ENCODE measurements at regions not wholly inside any gene's neighbourhood (a gene's known extent, or its start where the extent isn't known, plus 50 kb on each side); places are given as distances from the start of the nearest gene placed in this dataset.
"Not testable (repeated sequence)": the region's sequence is repeated elsewhere in the genome, so short reads cannot be mapped to it uniquely, and the experiment has no call there.

- Histone ChIP-seq H3K4me1 (ENCODE audit: control insufficient read depth, low read length) (no peaks in the 10 kb centered on the region), H3K27me3 (ENCODE audit: control insufficient read depth, low read length) (no peaks in the 10 kb centered on the region), H3K79me2 (ENCODE audit: control insufficient read depth, low read length) (no peaks in the 10 kb centered on the region), H3F3A (ENCODE audit: control insufficient read depth, insufficient read depth) (no peaks in the 10 kb centered on the region), H3K9me3 (ENCODE audit: control insufficient read depth, insufficient read depth, low read length) (no peaks in the 10 kb centered on the region), H3K4me3 (ENCODE audit: low read length) (no peak overlapping the region), H4K20me1 (ENCODE audit: control insufficient read depth, insufficient read depth, low read depth, low read length) (no peaks in the 10 kb centered on the region), H3K9me2 (replicated peaks; ENCODE audit: control insufficient read depth, low read length) (no peaks in the 10 kb centered on the region), H3K4me2 (ENCODE audit: low read length) (no peak overlapping the region), H3K27ac (ENCODE audit: low read depth, low read length) (no peak overlapping the region), H3K36me3 (ENCODE audit: control insufficient read depth, low read length) (no peaks in the 10 kb centered on the region)
- no peak for TF ChIP-seq CTCF (IDR thresholded peaks at IDR 0.05; ENCODE audit: low read depth, low read length, poor library complexity, severe bottlenecking)
- TF ChIP-seq EZH2phosphoT487 (IDR thresholded peaks at IDR 0.05; ENCODE audit: borderline replicate concordance, low read length) = no peak
Observed at GRCh38 chr20:22052025-22052650, 346.7 kb downstream of the PAX1 start.

- not testable (repeated sequence) for H3K4me1 ChIP-seq (ENCODE audit: control insufficient read depth, low read length); H3K27ac ChIP-seq (ENCODE audit: low read depth, low read length); H4K20me1 ChIP-seq (ENCODE audit: control insufficient read depth, insufficient read depth, low read depth, low read length); H3K79me2 ChIP-seq (ENCODE audit: control insufficient read depth, low read length); H3K4me3 ChIP-seq (ENCODE audit: low read length); H3K4me2 ChIP-seq (ENCODE audit: low read length); H3K27me3 ChIP-seq (ENCODE audit: control insufficient read depth, low read length); H3F3A ChIP-seq (ENCODE audit: control insufficient read depth, insufficient read depth); H3K36me3 ChIP-seq (ENCODE audit: control insufficient read depth, low read length); H3K9me3 ChIP-seq (ENCODE audit: control insufficient read depth, insufficient read depth, low read length); H3K9me2 ChIP-seq (replicated peaks; ENCODE audit: control insufficient read depth, low read length)
Observed at GRCh38 chr20:22045956-22046507, 340.6 kb downstream of the PAX1 start.

DNA sequence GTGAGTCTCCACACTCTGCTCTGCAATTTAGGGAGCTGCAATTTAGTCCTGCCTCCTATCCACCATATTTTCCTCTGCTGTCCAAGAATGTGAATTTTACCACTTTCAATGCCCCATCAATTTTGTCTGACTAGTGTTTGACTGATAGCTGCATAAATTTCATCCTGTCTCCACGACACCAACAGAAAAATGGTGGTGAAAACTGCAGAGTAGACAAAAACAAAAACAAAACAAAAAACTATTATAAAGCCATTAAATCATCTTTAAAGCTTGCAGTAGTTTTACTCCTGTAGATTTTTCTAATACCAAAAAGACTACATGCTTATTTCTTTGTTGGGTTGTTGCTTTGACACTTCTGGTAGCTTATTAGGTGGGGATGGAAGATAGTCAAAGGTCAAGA is 322.0 kb downstream of the PAX1 start:
- Histone ChIP-seq H4K20me1 (ENCODE audit: control insufficient read depth, insufficient read depth, low read depth, low read length) (no peaks in the 10 kb centered on the region), H3K36me3 (ENCODE audit: control insufficient read depth, low read length) (no peaks in the 10 kb centered on the region), H3K4me2 (ENCODE audit: low read length) (no peak overlapping the region), H3K79me2 (ENCODE audit: control insufficient read depth, low read length) (no peaks in the 10 kb centered on the region), H3K9me3 (ENCODE audit: control insufficient read depth, insufficient read depth, low read length) (peaks cover 5% of the 10 kb centered on the region; the same call in 1 of the 2 replicates), H3F3A (ENCODE audit: control insufficient read depth, insufficient read depth) (no peaks in the 10 kb centered on the region), H3K4me3 (ENCODE audit: low read length) (no peak overlapping the region), H3K27me3 (ENCODE audit: control insufficient read depth, low read length) (no peaks in the 10 kb centered on the region), H3K27ac (ENCODE audit: low read depth, low read length) (no peak overlapping the region), H3K9me2 (replicated peaks; ENCODE audit: control insufficient read depth, low read length) (no peaks in the 10 kb centered on the region), H3K4me1 (ENCODE audit: control insufficient read depth, low read length) (no peaks in the 10 kb centered on the region)
- TF ChIP-seq EZH2phosphoT487 (IDR thresholded peaks at IDR 0.05; ENCODE audit: borderline replicate concordance, low read length) = no peak
- no peak for TF ChIP-seq CTCF (IDR thresholded peaks at IDR 0.05; ENCODE audit: low read depth, low read length, poor library complexity, severe bottlenecking)

DNA sequence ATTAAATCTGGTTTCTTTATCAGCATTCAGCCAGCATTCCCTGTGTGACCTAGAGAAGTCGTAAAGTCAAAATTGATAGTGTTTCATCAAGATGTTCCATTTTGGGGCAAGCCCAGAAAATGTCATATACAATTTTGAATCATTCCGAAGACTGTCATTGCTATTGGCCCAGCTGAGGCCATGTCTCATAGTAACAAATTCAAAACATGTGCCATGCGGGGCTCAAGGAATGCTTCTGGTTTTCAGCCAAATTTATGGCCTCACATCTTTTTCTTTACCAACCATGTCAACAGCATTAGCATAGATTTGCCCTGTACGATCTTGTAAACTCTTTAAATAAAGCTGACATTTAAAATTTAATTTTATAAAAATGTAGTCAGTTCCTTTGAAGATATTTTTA is 314.7 kb downstream of the PAX1 start:
- no peak overlapping the region for H3K4me2 ChIP-seq (ENCODE audit: low read length)
- H3K79me2 ChIP-seq (ENCODE audit: control insufficient read depth, low read length) = no peaks in the 10 kb centered on the region
- TF ChIP-seq CTCF (IDR thresholded peaks at IDR 0.05; ENCODE audit: low read depth, low read length, poor library complexity, severe bottlenecking) (no peak), EZH2phosphoT487 (IDR thresholded peaks at IDR 0.05; ENCODE audit: borderline replicate concordance, low read length) (no peak)
- no peaks in the 10 kb centered on the region for H3K27me3 ChIP-seq (ENCODE audit: control insufficient read depth, low read length)
- no peaks in the 10 kb centered on the region for H3K4me1 ChIP-seq (ENCODE audit: control insufficient read depth, low read length)
- H4K20me1 ChIP-seq (ENCODE audit: control insufficient read depth, insufficient read depth, low read depth, low read length) = no peaks in the 10 kb centered on the region
- H3F3A ChIP-seq (ENCODE audit: control insufficient read depth, insufficient read depth) = no peaks in the 10 kb centered on the region
- H3K9me2 ChIP-seq (replicated peaks; ENCODE audit: control insufficient read depth, low read length) = no peaks in the 10 kb centered on the region
- no peak overlapping the region for H3K27ac ChIP-seq (ENCODE audit: low read depth, low read length)
- no peaks in the 10 kb centered on the region for H3K9me3 ChIP-seq (ENCODE audit: control insufficient read depth, insufficient read depth, low read length)
- no peaks in the 10 kb centered on the region for H3K36me3 ChIP-seq (ENCODE audit: control insufficient read depth, low read length)
- no peak overlapping the region for H3K4me3 ChIP-seq (ENCODE audit: low read length)

All from DOHH2 (cell line).